Suprapubic skin (tissue), 4 donors: ENCODE measurements at regions not wholly inside any gene's neighbourhood (a gene's known extent, or its start where the extent isn't known, plus 50 kb on each side); places are given as distances from the start of the nearest gene placed in this dataset.

Experiments used
- CTCF ChIP-seq, 2 donors: fragments of 200-600 bp in 1 of 2; fragments of 450-650 bp in 1 of 2; sonication (generic) in 1 of 2; IDR thresholded peaks; one replicate each; pipeline ENCODE4 v1.5.1; 2016 to 2019; ENCODE audit warnings: antibody characterized with exemption in 2 of 2, mild to moderate bottlenecking in 1 of 2, moderate library complexity in 1 of 2
- POLR2A ChIP-seq, 2 donors: fragments of 450-650 bp; IDR thresholded peaks; one replicate each; pipeline ENCODE4 v1.6.1; 2017; ENCODE audit warnings: antibody characterized with exemption in 2 of 2, mild to moderate bottlenecking in 2 of 2, moderate library complexity in 2 of 2
- POLR2AphosphoS5 ChIP-seq, 3 donors: sonication (generic); formaldehyde crosslinking; IDR thresholded peaks; one replicate each; pipeline ENCODE4 v1.6.1; 2017; ENCODE audit warnings: antibody characterized with exemption in 3 of 3

GRCh38 chr17:72365857-72366414, 245.1 kb downstream of the SOX9 start:
- TF ChIP-seq CTCF (IDR thresholded peaks at IDR 0.05) = no peak
- no peak for TF ChIP-seq POLR2AphosphoS5 (IDR thresholded peaks at IDR 0.05)
- no peak for TF ChIP-seq POLR2A (IDR thresholded peaks at IDR 0.05)
